Left lung (tissue), 4 donors: ENCODE measurements at regions not wholly inside any gene's neighbourhood (a gene's known extent, or its start where the extent isn't known, plus 50 kb on each side); places are given as distances from the start of the nearest gene placed in this dataset.

Source experiments
- ATAC-seq: fragments of 200-7000 bp; cut with Tn5 transposase; one replicate; pipeline ENCODE4 v1.9.1; 2020; ENCODE audit warnings: moderate library complexity
- DNase-seq, 4 donors: peaks; one replicate each; pipeline ENCODE4 v3.0.0-alpha.2; 2013 to 2020
- H3K27ac ChIP-seq, 2 donors: fragments of 200-600 bp; sonication (generic) in 1 of 2; one replicate each; pipeline versions ENCODE4 v1.5.0 to v1.8.0; 2020 to 2021
- H3K27me3 ChIP-seq, 2 donors: fragments of 200-600 bp; sonication (generic) in 1 of 2; one replicate each; pipeline versions ENCODE4 v1.5.0 to v1.8.0; 2020 to 2021
- H3K36me3 ChIP-seq, 2 donors: fragments of 200-600 bp; sonication (generic) in 1 of 2; one replicate each; pipeline versions ENCODE4 v1.5.0 to v1.8.0; 2020 to 2021
- H3K4me1 ChIP-seq, 2 donors: fragments of 200-600 bp; one replicate each; pipeline ENCODE4 v1.8.0; 2021
- H3K4me3 ChIP-seq, 2 donors: fragments of 200-600 bp; sonication (generic) in 1 of 2; one replicate each; pipeline versions ENCODE4 v1.5.0 to v1.8.0; 2020 to 2021; ENCODE audit warnings: mild to moderate bottlenecking in 1 of 2
- H3K9me3 ChIP-seq, 2 donors: fragments of 200-600 bp; sonication (generic) in 1 of 2; one replicate each; pipeline versions ENCODE4 v1.5.0 to v1.8.0; 2020 to 2021
- CTCF ChIP-seq, 2 donors: fragments of 200-600 bp; sonication (generic) in 1 of 2; IDR thresholded peaks; one replicate each; pipeline versions ENCODE4 v1.5.0 to v1.8.0; 2021; ENCODE audit warnings: antibody characterized with exemption in 2 of 2
- intact Hi-C, 2 donors: fragments of 100-400 bp; cut with DNase I; formaldehyde crosslinking; loops; one replicate each; pipeline versions ENCODE4 v1.11.2 to v1.14.2; 2022
- donor health status: DM: no; HTN: yes; CAD: no.
- donor health status: DM: no; HTN: no; CAD: no.

- TF ChIP-seq CTCF (IDR thresholded peaks at IDR 0.05): no peak
- DNase-seq: no peak
Observed at GRCh38 chr4:11038926-11039325, 354.4 kb upstream of the CLNK start.

GRCh38 chr4:11037637-11038036, 353.1 kb upstream of the CLNK start:
- H3K27ac ChIP-seq: no peak overlapping the region
- intact Hi-C loops: no loop called here
- DNase-seq (no peak), ATAC-seq (no peak)
- no peaks in the 10 kb centered on the region for H3K4me1 ChIP-seq
- no peaks in the 10 kb centered on the region for H3K27me3 ChIP-seq
- H3K36me3 ChIP-seq: no peaks in the 10 kb centered on the region
- H3K4me3 ChIP-seq: no peak overlapping the region
- no peaks in the 10 kb centered on the region for H3K9me3 ChIP-seq
- no peak for TF ChIP-seq CTCF (IDR thresholded peaks at IDR 0.05)

More at GRCh38 chr4:11038926-11039325, 354.4 kb upstream of the CLNK start:
- ATAC-seq: no peak
- no peak overlapping the region for H3K27ac ChIP-seq
- H3K36me3 ChIP-seq: no peaks in the 10 kb centered on the region
- no peaks in the 10 kb centered on the region for H3K27me3 ChIP-seq
- no peaks in the 10 kb centered on the region for H3K4me1 ChIP-seq
- no peak overlapping the region for H3K4me3 ChIP-seq
- no peaks in the 10 kb centered on the region for H3K9me3 ChIP-seq
- intact Hi-C loops: no loop called here

GRCh38 chr4:11028334-11028733, 343.8 kb upstream of the CLNK start:
- no peak for TF ChIP-seq CTCF (IDR thresholded peaks at IDR 0.05)

GRCh38 chr4:11021333-11021732, 336.8 kb upstream of the CLNK start:
- TF ChIP-seq CTCF (IDR thresholded peaks at IDR 0.05): no peak
- H3K4me1 ChIP-seq: no peaks in the 10 kb centered on the region
- H3K9me3 ChIP-seq: peaks cover 0 to 2% of the 10 kb centered on the region in 2 donors
- no peak overlapping the region for H3K4me3 ChIP-seq
- intact Hi-C loops: no loop called here
- H3K36me3 ChIP-seq: no peaks in the 10 kb centered on the region
- H3K27me3 ChIP-seq: no peaks in the 10 kb centered on the region
- DNase-seq (peak in 2 of 4 donors; percentile 13 to 22), ATAC-seq (no peak)
- H3K27ac ChIP-seq: no peak overlapping the region

More at GRCh38 chr4:11028334-11028733, 343.8 kb upstream of the CLNK start:
- intact Hi-C loops: no loop called here
- H3K27ac ChIP-seq: no peak overlapping the region
- H3K4me1 ChIP-seq: no peaks in the 10 kb centered on the region
- H3K4me3 ChIP-seq: no peak overlapping the region
- no peaks in the 10 kb centered on the region for H3K9me3 ChIP-seq
- ATAC-seq (no peak), DNase-seq (no peak)
- H3K27me3 ChIP-seq: no peaks in the 10 kb centered on the region
- H3K36me3 ChIP-seq: no peaks in the 10 kb centered on the region

- H3K27me3 ChIP-seq: no peaks in the 10 kb centered on the region
- peaks cover 0 to 2% of the 10 kb centered on the region in 2 donors for H3K9me3 ChIP-seq
- H3K4me1 ChIP-seq: no peaks in the 10 kb centered on the region
- DNase-seq (no peak), ATAC-seq (no peak)
- no peak overlapping the region for H3K27ac ChIP-seq
- no peak for TF ChIP-seq CTCF (IDR thresholded peaks at IDR 0.05)
- no peak overlapping the region for H3K4me3 ChIP-seq
- intact Hi-C loops: no loop called here
- no peaks in the 10 kb centered on the region for H3K36me3 ChIP-seq
Observed at GRCh38 chr4:11019451-11020240, 335.1 kb upstream of the CLNK start.
